H1 (cell line): ENCODE measurements at regions not wholly inside any gene's neighbourhood (a gene's known extent, or its start where the extent isn't known, plus 50 kb on each side); places are given as distances from the start of the nearest gene placed in this dataset.

ENCODE experiments used
- RXRA ChIP-seq: IDR thresholded peaks from 2 replicates; pipeline ENCODE4 v1.6.1; 2011; ENCODE audit warnings: low read depth, mild to moderate bottlenecking, low read length, moderate library complexity; ENCODE audit not compliant: insufficient read depth
- USF2 ChIP-seq: IDR thresholded peaks from 2 replicates; pipeline ENCODE4 v1.6.1; 2011; ENCODE audit warnings: low read length, improper control_type of control experiment
- TF ChIP-seq, protein P1 (sequence below): IDR thresholded peaks from 2 replicates; pipeline ENCODE4 v1.6.1; 2012; ENCODE audit warnings: low read length, inconsistent platforms

DNA sequence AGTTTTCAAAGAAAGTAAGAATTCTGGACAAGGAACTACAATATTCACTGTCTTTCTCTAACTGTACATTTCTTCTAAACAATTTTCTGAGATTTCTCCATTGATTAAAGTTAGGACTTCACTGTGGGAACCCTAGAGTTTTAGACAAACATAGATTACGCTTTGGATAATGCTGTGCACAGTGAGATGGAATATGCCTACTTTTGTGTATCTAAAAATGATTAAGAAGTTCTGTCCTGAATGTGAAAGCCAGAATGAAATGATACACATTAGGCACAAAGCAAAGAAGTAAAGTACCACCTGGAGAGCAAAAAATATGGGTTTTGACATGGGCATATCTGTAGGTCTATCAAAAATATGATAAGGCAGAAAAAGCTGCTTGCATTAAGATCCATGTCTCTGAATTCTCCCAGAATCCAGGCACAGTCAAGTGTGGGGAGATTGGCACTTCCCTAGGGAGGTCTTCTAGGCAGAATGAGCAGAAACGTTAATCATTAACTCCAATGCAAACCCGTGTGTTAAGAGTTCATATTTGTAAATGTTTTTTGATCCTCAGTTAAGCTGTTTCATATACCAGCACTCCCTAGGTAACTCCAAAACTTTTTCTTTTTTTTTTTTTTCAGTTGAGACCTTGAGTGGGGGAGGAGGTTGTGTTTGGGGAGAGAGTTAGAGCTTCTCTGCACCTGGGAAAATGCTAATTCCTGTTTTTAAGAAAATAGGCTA is 467.1 kb downstream of the LMO4 start (continued):
- TF ChIP-seq, protein P1, sequence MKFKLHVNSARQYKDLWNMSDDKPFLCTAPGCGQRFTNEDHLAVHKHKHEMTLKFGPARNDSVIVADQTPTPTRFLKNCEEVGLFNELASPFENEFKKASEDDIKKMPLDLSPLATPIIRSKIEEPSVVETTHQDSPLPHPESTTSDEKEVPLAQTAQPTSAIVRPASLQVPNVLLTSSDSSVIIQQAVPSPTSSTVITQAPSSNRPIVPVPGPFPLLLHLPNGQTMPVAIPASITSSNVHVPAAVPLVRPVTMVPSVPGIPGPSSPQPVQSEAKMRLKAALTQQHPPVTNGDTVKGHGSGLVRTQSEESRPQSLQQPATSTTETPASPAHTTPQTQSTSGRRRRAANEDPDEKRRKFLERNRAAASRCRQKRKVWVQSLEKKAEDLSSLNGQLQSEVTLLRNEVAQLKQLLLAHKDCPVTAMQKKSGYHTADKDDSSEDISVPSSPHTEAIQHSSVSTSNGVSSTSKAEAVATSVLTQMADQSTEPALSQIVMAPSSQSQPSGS: no peak
- TF ChIP-seq USF2: no peak
- no peak for TF ChIP-seq RXRA
- TF ChIP-seq, all 59 proteins: peak for 0
